ENCODE measurements at regions not wholly inside any gene's neighbourhood (a gene's known extent, or its start where the extent isn't known, plus 50 kb on each side); places are given as distances from the start of the nearest gene placed in this dataset.
"Not testable (repeated sequence)": the region's sequence is repeated elsewhere in the genome, so short reads cannot be mapped to it uniquely, and the experiment has no call there.

DNA sequence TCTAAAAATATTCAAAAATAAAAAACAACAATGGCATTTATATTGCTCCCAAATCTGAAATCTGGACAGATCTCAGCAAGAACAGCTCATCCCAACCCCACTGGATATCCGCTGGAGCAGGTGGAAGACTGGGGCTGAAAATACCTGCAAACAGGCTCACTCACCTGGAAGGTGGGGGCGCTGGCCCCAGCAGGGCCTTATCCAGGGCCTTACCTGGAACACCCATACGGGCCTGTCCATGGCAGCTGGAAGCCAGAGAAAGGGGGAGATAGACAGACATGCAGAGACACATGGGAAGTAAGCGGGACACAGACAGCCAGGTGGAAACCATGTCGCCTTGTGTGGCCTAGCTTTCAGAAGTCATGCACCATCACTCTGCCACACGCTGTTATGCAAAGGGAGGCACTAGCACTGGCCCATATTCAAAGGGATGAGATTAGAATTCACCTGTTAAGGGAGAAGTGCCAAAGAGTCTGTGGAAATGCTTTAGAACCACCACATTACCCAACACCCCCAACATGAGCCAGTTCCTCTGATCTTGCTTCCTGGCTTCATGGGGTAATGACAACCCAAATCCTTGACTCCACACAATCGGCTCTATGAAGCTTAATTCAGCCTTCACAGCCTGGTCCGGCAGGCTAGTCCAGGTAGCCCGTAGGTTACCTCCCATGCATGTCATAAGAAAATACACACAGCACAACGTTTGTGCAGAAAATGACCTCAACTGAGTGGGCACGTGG lies 99.0 kb upstream of the CDYL start:
- no peak for DNase-seq (ENCODE audit: low read depth)

DNA sequence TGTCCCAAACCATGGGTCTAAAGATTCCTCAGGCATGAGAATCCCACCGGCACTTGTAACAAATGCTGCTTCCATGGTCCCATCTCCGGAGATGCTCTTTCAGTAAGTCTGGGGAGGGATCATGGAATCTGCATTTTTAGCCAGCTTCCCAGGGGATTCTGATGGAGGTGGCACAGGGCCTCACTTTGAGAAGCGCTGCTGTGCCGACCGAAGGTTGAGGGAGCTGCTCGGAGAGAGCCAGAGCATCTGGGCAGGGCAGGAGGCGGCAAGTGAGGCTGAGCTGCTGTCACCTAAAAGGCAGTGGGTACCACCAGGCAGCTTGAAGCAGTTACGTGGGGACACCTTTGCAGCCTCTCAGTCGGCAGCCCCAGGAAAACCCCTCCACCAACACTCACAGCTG lies 100.2 kb upstream of the CDYL start:
- DNase-seq (ENCODE audit: low read depth): no peak

DNA sequence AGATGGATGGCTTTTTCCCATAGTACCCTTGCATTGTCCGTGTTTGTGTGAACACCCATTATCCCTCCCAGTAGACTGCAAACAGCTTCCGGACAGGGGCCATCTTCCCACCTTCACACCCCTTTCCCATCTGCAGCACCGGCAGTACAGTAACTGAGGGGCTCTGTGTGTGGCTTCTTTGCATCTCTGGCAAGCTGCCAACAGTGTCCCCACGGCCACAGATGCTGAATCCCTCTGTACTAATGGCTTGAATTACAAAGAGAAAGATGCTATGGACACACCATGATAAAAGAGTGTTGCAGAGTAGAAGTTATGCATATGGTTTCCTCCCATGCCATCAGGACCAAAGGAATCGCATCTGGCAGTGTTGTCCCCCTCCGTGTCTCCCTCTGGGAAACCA lies 101.1 kb upstream of the CDYL start:
- no peak for DNase-seq (ENCODE audit: low read depth)

DNA sequence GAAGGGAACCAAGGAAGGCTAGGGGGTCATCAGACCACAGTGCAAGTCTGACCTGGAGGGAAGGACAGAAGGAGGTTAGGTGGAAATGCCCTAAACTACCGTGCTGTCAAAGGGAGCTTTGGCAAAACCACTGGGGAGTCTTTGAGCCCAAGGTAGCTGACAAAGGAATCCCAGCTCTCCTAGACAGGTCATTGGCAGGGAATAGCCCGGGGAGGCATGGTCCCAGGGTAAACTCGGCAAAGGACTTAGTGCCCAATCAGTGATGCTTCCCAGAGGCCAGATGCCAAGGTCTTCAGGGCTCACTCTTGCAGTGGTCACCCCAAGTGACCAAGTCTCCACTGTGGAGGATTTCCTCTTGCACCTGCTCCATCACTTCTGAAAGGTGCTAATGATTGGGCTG lies 102.3 kb upstream of the CDYL start:
- DNase-seq (ENCODE audit: low read depth): no peak

DNA sequence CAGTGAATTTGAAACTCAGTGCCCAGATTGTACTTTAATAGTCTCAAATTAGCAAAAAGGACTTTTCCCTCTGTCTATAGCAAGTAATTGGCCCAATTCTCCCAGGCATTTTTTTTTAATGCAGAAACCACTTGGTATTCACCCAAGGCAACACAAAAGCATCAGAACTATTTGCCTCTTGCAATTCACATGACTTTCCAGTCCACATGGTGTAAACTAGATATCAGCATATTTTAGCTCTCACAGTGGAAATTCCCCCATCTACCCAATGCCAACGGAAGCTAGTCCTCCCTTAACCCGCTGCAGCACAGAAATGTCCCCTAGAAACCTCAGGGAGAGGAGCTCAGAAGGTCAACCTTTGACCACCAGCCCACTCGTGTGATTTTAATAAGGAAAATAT lies 103.4 kb upstream of the CDYL start:
- DNase-seq (ENCODE audit: low read depth): no peak

DNA sequence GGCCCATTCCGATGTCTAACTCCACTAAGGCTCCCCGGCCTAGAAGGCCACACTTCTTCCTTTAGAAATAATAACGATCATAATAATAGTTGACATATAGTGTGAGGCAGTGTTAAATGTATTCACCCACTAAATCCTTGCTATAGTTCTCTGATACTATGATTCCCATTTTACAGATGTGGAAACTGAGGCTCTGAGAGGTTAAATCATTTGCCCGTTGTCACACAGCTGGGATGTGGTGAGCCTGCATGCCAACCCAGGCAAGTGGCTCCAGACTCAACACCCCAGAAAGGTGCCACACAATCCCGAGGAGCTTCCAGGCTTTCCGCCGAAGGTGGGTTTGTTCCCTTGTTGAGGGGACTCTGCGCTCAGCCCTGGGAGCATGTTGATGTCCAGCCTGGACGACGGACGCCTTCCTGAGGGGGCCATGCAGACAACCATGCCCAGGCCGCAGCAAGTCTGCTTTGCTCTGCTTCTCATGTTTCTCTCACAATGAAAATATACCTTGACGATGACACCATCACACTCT lies 104.6 kb upstream of the CDYL start:
- DNase-seq (ENCODE audit: low read depth): no peak

DNA sequence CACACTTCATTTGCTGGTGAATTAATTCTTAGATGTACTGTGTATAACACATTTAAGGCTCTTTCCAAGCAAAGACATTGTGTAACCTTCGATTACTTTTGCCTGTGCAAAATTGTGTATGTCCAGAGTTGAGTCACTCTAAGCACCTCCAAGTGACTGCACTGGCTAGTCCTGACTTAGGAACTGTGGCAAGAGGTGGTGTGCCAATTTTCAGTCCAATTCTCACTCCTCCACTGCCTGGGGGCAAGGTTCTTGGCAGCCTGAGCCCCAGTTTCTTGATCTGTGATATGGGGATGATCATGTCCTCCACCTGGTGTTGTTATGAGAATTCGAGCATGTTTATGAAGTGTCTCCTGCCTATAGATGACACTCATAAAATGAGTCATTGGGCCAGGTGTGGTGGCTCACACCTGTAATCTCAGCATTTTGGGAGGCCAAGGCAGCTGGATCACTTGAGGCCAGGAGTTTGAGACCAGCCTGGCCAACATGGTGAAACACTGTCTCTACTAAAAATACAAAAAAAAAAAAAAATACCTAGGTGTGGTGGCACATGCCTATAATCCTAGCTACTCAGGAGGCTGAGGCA lies 105.3 kb upstream of the CDYL start:
- DNase-seq (ENCODE audit: low read depth): no peak

DNA sequence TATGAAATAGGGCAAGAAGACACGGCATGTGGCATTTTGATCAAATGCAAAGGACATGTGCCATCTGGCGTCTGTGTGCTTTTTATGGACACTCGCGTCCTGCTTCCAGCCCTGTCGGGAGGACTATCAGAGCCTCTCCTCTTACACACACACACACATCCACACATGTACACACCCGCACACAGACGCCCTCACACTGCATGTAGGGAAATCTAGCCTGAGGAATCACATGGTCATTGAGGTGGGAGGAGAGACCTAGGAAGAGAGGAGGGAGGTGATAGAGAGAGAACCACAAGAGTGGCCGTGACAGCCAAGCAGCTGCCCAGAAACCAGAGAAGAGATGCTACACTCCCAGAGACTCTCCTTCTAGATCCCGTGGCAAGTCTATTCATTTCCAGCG lies 105.9 kb upstream of the CDYL start:
- DNase-seq (ENCODE audit: low read depth): no peak

DNA sequence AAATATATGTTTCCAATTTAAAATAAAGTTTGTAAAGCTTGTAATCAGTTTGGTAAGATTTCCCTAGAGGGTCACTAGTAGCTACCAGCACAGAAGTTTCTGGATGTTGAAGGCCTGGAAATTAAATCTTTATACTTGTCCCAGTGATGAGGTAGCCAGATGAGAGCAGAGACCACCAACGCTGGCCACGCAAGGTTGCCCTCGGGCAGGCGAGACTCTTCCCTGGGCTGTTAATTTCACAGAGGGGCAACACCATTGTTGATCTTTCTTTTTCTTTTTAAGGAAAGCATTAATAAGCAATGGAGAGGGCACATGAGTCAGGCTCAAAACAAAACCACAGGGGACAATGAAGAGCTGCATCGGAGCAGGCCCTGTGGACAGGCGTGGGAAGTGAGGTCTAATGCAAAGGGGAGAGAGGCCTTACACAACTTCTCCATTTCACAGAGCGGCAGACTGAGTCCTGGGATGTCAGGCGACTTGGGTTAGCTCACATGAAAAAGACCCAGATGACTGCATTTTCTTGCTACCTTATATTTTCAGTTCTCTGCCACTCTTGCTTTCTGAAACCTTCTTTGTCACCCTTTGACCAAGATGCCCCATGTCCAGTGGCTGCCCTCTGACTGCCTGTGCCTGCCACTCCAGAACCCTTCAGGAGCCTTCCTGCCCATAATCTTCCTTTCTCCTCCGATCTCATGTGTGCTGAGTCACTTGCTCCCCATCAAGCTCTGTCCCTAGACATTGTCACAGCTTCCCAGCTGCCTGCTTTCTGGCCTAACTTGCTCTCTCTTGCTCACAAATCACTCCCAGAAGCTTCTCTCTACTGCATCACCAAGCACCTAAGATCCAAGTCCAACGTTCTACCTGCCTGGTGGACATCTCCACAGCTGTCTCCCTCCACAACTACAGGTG lies 107.7 kb upstream of the CDYL start:
- no peak for DNase-seq (ENCODE audit: low read depth)

DNA sequence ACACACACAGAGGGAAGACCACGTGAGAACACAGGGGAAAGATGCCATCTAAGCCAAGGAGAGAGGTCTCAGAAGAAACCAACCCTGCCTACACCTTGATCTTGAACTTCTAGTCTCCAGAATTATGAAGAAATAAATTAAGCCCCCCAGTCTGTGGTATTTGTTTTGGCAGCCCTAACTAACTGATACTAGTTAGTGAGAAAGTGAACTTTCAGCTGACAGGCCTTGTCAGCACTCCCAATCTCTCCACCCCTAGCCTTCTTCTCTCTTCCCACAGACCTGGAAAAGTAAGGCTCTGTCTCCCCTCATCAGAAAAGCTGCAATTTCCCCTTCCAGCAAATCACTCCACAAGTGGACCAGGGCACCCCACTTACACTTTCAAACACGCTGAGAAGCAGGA lies 108.6 kb upstream of the CDYL start:
- DNase-seq (ENCODE audit: low read depth): no peak

DNA sequence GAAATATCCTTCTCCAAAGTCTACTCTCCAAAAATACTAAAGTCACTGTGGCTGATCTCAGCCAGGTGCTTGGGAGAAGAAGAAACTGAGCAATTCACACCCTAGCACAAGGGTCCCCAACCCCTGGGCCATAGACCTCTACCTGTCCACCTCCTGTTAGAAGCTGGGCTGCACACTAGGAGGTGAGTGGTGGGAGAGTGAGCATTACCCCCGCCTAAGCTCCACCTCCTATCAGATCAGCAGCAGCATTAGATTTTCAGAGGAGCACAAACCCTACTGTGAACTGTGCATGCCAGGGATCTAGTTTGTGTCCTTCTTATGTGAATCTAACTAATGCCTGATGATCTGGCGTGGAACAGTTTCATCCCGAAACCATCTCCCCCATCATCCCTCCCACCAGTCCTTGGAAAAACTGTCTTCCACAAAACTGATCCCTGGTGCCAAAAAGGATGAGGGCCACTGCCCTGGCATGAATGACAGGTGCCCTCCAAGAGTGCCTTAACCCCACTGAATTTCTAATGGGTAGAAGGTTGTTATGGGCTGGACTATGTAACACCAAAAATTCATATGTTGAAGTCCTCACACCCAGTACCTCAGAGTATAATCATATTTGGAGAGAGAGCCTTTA lies 109.2 kb upstream of the CDYL start:
- no peak for DNase-seq (ENCODE audit: low read depth)

DNA sequence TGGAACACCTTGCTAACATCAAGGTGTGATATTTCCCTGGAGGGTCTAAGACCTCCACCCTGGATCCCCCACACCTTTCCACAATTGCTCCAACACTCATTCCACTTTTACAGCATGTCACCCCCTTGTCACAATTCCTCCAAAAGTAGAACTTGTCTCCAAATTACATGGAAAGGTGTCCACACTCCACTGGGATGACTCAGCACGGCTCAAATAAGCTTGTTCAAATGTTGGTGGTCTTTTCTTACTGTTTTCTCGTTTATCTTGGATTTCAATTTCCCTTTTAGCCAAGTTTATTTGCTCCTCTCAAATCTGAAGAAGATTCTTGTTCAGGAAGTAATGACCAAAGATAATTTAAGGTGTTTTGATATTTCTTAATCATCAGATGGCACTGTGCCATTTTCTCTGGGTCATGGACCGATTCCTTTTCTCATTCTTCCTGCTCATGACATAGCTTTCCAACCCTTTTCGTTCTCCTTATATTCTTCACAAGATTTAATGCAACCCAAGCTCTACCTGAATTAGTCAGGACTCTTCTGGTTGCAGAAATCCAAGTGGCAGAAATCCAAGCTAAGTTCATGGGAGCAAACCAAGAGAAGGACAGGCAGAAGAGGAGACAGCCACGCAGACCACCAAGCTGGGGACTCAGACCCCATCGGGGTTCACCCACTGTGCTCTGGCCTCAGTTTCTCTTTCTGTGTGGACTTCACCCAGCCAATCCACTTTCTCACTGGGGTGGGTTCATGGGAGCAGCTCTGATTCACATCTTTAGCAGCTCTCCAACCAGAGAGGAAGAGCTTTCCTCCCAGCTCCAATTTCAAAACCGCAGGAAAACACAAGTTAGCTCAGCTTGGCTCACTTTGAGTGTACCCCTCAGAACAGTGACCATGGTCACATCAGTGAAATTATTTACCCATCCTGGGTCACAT lies 110.5 kb upstream of the CDYL start:
- DNase-seq (ENCODE audit: low read depth): no peak

DNA sequence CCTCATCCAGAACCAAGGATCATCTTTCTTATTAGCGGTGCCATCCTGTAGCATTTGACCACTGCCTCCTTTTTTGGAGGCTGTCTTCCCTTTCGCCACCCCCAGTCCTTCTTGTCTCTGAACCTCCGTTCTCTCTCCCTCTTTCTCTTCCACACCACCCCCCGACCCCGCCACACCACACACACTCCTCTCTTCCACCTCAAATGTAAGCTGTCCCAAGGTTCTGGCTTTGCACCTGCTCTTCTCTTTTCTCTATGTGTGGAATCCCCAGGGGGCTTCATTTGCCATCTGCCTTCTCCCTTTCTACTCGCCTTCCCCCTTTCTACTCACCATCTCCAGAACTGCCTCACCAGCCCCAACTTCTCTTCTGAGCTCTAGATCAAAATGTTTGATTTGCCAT lies 111.3 kb upstream of the CDYL start:
- DNase-seq (ENCODE audit: low read depth): no peak

DNA sequence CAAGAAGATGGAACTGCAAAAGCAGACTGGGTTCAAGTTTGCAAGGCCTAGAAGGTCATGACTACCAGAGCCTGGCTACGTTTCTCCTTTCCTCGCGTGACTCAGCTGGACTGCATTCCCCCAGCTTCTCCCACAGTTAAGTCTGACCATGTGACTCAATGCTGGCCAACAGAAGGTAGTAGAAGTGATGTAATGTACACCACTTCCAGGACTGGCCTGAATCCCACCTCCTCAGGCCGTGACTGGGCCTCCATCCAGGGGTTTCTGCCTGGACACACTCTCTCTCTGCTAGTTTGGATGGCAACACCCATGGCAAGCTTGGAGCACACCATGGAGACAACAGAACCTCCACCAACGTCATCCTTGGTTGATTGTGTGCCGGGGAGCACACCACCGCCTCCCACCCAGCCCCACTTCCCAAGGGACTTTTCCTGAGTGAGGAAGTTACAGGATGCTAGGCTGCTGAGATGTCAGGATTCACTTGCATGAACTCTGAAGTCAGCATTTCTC lies 112.0 kb upstream of the CDYL start:
- DNase-seq (ENCODE audit: low read depth): no peak

DNA sequence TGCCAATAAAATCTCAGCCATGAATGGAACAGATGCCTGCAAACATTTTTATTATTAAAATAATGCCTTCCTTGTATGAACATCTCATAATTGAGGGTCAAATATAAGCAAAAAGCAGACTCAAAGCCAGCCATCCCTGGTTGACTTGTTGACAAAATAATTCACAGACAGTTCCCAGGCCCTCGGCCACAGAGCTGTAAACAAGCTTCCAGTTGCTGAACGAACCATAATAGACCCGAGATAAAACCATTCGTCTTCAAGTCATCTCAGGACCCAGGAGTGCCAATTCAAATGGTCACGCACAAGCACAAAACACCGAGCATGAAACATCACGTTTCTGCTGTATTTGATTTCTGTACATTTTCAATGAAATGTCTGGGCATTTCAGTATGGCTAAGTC lies 113.3 kb upstream of the CDYL start:
- no peak for DNase-seq (ENCODE audit: low read depth)

DNA sequence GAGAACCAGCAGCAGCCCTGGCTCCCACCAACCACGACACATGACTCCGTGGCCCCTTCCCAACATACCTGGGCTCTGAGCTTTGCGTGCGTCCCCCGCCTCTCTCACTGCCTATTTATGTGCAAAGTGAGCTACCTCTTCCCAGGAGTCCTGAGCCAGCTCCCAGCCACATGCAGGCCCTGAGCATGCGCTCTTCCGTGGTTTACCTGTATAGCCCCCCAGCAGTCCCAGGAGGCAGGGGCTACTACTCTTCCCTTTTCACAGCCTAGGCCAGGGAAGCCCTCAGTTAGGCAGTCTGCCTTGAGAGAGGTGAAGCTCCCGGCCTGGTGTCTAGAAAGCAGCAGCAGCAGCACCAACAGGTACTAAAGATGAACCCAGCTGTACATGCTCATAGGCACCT lies 114.8 kb upstream of the CDYL start:
- DNase-seq (ENCODE audit: low read depth): no peak

DNA sequence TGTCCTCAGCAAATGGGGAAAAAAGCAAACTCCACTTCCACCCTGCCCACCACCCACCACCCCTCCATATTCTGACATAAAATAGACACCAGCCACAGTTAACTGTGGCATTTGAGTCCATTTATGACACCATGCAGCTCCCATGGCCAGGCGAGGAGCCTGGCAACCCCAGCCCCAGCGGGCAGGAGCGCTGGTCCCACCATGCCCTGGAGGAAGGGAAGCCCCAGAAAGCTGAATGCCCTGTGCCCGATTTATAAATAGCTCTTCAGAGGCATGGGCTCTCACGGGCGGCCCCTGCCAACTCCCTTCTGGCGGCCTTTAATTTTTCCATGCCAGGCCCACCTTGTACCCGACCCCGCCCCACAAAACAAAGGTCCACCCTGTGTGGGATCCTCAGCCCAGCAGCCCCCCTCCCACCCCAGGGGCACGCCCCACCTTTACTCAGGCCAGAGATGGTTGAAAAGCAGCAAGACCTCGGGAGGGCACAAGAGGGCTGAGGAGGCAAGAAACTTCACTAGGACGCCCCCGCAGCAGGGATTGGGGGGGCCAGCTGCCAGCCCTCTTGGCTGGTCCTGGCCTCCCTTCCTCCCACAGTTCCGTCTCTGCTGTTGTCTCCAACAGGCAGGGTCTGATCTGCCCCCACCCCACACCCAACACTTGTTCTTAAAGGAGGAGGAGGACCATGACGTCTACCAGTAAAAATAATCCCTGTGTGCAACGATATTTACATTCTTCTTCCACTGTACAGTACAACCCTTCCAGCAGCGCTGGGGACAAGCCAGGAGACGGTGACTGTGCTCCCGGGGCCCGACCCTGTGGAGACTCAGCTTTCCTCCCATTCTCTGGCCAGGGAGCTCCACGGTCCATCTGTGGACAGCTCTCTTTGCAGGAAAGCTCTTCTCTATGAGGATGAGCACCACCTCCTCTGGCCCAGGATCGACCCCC lies 115.6 kb upstream of the CDYL start:
- DNase-seq (ENCODE audit: low read depth): no peak

DNA sequence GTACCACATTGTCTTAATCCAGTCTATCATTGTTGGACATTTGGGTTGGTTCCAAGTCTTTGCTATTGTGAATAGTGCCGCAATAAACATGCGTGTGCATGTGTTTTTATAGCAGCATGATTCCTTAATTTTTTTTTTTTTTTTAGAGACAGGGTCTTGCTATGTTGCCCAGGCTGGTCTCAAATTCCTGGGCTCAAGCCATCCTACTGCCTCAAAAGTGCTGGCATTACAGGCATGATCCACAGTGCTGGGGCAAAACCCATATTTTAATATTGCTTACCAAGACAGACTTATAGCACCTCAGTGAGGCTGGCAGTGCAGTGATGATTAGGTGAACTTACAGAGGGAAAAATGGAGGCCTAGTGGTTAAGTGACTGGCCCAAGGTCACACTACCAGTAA lies 116.5 kb upstream of the CDYL start:
- DNase-seq (ENCODE audit: low read depth): not testable (repeated sequence)

DNA sequence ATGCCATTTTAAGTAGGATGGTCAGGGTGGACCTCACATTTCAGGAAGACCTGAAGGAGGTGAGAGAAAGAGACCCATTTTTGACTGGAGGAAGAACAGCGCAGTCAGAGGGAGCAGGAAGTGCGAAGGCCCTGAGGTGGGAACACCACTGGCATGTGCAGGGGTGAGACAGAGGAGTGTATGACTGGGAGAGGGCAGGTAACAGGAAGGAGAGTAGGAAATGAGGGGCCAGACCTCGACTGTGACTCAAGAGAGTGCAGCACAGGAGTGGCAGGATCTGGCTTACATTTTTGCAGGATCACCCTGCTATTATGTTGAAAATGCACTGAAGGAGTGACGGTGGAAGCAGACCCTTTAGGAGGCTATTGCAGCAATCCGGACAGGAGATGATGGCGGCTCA lies 117.7 kb upstream of the CDYL start:
- DNase-seq (ENCODE audit: low read depth): no peak

DNA sequence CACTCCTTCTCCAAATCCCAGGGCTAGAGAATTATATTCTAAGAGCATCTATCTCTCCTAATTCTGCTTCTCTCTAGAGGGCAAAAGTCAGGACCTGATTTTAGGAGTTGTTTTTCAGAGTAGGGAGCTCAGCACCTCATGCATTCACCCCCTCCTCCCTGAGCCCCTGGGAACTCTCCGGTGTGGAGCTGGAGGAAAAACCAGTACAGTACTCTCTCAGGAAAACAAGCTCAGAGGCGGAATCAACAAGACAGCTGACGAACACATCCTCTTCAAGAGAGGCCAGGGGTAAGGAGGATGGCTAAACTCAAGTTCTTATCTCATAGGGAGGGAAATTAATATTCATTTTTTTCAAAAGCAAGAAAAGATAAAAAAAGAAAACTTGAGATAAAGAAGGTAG lies 120.1 kb upstream of the CDYL start:
- DNase-seq (ENCODE audit: low read depth): no peak

Measured in HS-27A (cell line).